DMS153 treated with DMSO at 0.1 percent for 48 hours (cell line): ENCODE measurements at regions not wholly inside any gene's neighbourhood (a gene's known extent, or its start where the extent isn't known, plus 50 kb on each side); places are given as distances from the start of the nearest gene placed in this dataset.

ENCODE experiments used
- DNase-seq: peaks from one replicate; lab custom pipeline; 2025; ENCODE audit not compliant: unreplicated experiment; lab: John Stamatoyannopoulos, UW

GRCh38 chr18:38116716-38117115, 551.1 kb upstream of the CELF4 start:
- no peak for DNase-seq

- DNase-seq, result no peak
Observed at GRCh38 chr18:38115201-38115600, 549.6 kb upstream of the CELF4 start.

- DNase-seq, result no peak
Observed at GRCh38 chr18:38087538-38087937, 521.9 kb upstream of the CELF4 start.

DNA sequence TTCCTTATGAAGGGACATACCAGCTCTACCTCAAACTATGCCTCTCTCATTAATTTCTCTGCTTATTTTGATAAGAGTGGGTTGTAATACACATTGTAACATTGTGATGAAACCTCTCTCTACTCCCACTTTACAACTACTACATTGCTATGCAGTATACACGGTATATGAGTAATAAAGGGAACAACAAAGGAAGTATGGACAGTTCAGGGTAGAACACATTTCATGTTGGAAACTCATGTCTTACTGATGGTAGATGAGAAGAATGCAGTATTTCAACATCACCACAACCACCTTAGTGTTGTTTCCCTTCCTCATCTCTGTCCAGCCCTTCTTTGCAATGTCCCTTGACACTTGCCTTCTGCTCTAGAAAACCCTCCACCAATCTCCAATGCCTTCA, 515.9 kb upstream of the CELF4 start:
- DNase-seq, result no peak

DNA sequence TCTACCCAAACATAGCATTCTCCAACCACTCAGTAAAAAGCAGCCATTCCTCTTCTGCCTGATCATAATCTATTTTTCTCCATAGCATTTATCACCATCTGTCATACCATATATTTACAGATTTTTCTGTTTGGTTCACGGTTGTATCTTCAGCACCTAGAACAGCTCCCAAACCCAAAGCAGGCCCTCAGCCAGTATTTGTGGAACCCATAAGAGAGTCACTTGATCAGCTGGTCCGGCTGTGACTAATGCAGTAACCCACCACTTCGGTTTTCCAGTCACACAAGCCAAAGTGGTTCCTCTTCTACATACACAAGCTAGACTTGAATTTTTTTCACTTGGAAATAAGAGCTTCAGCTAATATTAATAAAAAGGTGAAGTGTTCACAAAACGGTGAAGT, 511.6 kb upstream of the CELF4 start:
- no peak for DNase-seq

GRCh38 chr18:38076346-38077070, 510.9 kb upstream of the CELF4 start:
- no peak for DNase-seq

DNA sequence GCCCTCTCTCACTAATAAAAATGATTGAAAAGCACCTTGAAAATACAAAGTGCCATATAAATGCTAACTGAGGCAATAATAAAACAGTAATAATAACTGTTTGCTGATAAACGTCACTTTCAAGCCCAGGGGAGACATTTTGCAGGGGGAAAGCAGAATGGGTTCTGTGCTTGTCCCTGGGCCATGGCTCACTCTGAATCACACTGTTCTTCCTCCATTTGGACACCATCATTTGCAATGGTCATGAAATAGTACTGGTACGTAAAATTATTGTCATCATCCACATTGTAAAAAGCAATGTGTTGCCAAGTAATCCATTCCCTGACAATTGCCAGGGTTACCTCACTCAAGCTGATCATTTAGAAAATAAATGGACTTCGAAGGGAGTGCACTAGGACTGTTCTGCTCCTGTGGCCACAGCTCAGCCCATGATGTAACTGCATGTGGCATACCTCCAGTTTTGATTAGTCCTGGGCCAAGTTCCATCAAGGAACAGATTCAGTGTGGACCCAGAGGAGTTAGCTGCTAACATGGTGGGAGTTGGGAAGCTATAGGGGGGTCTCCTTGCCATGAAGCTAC, 508.8 kb upstream of the CELF4 start:
- DNase-seq, result no peak

DNA sequence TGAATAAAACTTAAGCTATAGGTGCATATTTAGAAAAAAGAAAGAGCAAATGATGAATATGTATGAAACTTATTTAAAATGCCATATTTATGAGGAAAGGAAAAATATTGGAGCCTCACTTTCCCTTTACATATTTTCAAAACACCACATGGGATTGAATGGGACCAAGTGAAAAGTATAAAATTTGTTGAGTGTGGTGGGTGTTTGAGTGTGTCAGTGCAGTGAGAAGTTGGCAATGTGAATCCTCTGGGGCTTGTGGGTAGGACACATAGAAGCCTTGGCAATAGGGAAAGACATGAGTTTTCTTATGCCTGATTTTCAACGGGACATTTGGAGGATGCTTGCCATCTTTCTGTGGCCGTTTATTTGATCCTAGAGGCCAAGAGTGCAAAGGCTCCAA, 502.2 kb upstream of the CELF4 start:
- DNase-seq, result no peak

- DNase-seq, result no peak
Observed at GRCh38 chr18:38067086-38067485, 501.5 kb upstream of the CELF4 start.

DNA sequence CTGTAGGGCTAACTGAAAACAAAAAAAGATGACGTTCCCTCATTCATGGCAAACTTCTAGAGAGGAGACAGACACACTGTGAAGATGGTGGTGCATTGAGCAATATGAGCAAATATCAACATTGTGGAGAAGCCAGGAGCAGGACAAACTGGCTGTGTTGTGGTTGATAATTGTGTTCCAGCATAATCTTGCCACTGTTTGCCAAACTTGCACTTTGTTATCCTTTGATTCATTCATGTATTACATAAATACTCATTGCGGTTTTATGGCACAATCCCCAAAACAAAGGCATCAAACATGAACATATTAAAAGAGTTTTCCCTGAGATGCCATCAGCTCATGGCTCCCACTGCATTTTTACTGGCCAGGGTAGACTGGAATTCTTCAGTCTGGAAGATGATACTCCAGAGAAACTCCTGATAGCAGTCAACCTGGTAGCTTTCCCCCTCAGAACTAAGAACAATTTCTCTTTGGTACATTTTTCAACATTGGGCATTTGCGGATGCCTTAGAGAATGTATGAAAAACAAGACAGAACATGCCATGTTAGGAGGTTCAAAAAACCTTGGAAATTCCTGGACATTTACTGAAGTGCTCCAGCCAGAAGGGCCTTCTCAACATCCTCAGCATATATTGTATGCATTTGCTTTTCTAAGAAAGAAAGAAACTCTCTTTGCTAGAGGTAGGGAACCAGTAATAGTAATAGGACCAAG, 487.4 kb upstream of the CELF4 start:
- no peak for DNase-seq

DNA sequence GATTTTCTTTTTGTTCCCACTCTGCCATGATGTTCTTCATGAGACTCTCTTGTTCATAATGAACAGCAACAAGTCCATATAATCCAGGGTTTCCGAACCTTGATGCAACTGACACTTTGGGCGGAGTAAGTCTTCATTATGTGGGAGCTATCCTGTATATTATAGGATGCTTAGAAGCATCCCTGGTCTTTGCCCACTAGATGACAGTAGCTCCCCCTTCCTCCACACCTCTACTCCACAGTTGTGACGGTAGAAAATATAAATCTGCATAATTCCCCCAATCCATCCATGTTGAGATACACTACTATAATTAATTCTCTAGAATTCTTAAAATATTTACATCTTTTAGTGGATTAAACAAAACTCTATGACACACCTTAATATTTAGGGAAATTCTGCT, 482.2 kb upstream of the CELF4 start:
- DNase-seq, result no peak

DNA sequence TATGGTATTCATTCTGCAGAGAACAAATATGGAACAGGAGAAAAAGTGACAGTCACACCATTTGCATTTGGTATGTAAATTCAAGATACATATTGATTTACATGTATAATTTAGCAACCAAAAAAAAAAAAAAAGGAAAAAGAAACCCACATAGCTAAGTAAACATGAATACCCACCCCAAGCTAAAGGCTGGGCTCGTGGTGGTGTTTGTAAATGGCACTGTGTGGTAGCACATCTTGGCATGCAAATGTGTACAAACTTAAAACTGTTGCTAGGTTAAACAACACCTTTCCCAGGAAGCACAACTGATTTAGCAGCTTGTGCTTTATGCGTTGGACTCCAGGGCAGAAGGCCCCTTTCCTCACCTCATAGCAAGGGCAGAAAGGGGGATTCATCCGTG, 481.1 kb upstream of the CELF4 start:
- DNase-seq, result no peak

- no peak for DNase-seq
Observed at GRCh38 chr18:38045845-38046244, 480.2 kb upstream of the CELF4 start.

- no peak for DNase-seq
Observed at GRCh38 chr18:38042211-38042890, 476.8 kb upstream of the CELF4 start.

DNA sequence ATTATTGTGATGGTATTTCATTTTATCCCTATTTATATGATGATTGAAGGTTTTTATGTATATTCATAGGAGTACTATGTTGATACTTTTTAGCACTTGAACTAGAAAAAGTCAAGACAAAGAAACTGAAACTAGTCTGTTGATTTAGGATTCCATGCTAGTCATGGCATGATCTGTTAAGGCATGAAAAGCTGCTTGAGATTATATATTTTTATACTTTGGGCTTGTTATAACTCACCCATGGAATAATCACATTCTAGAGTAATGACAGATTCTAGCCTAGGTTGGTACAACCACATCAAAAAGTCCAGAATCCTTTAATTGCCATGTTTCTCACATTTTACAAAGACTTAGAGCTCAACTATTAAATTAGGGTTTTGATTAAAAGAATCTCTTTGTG, 472.6 kb upstream of the CELF4 start:
- no peak for DNase-seq

- no peak for DNase-seq
Observed at GRCh38 chr18:38035193-38035592, 469.6 kb upstream of the CELF4 start.

- DNase-seq, result no peak
Observed at GRCh38 chr18:38033282-38033681, 467.7 kb upstream of the CELF4 start.

GRCh38 chr18:38032516-38032915, 466.9 kb upstream of the CELF4 start:
- no peak for DNase-seq

DNA sequence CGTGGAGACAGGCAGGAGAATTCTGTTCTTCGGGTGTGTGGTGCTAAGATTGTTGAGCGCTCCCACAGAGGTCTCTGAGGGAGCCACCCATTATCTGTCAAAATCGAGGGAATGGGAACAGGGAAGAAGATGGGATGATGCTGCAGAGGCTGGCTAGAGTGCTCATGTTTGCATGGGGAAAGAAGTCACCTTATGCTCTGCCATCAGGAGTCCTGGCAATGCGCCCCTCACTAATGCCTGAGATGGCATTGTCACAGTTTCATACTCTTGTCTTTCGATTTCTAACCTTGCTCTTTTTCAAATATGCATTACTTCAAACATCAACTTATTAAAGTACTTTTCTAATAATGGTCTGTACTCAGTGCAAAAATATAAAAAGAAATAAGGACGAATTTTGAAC, 463.3 kb upstream of the CELF4 start:
- no peak for DNase-seq

DNA sequence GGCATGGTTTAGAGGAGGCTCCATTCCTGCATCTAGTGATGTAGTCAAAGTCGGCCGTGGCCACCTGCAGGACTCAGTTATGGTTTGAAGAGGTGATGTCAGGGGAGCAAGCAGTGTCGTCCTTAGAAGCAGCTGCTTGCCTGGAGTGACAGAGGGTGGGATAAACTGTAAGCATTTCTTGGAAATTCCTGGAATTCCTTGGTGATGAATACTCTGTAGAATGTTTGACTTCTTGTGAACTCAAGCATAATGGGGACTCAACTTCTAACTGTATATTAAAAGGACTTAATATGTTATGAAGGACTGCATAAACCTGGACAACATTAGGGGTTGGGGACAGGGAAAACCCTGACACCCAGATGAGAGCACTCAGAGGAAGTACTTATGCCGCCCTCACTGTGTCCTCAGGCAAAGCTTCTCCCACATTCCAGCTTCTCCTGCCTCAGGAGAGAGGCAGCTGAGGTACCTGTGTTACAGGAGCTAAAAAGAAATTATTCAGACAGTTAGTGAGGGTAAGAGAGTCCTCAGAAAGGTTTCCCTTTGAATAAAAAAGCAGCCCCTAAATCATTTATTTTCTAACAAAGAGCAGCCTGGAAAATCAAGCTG, 459.9 kb upstream of the CELF4 start:
- DNase-seq, result no peak

GRCh38 chr18:38023871-38024270, 458.3 kb upstream of the CELF4 start:
- DNase-seq, result no peak
